Inflammatory macrophage treated with lipopolysaccharide for 4 hours (primary cell): ENCODE measurements at regions not wholly inside any gene's neighbourhood (a gene's known extent, or its start where the extent isn't known, plus 50 kb on each side); places are given as distances from the start of the nearest gene placed in this dataset.

Source experiments
- DNase-seq: peaks from one replicate; pipeline ENCODE4 v3.0.0-alpha.2; 2020

DNA sequence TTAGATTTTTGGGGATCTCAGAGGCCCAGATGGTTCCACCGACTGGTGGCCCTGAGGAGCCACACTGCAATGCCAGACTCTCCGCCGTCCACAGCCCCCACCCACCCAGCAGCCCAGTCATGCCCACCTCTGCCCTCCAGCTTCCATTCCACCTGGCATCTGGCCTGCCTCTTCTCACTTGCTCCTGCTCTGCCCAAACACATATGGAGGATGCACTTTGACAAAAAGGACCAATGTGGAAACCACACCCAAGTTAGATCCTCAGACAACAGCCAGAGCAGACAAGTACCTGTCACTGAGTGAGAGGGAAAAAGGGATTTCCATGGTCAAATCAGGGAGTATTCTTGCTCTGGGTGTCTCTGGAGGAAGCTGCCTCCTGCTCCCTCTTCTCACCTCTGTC, 120.6 kb upstream of the NXT1 start:
- DNase-seq, result no peak

DNA sequence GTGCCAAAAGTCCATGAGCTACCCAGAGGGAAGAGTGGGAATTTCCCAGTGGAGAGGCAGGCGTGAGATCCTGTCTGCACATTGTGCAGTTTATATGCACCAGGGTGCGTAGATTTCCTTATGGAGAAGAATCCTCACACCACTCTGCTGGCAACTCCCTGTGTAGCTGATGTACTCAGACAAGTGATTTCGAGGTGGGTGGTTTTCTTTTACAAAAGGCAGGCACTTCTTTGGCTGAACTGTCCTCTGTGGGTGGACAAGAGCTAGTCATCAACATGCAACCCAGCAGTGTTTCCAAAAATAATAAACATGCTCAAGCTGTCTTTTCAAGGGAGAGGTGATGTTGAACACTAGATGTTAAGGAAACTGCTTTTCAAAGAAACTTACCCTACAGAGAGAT, 121.7 kb upstream of the NXT1 start:
- peak; percentile 79 for DNase-seq

- DNase-seq, result no peak
Measured at GRCh38 chr20:23227976-23228375, 122.6 kb upstream of the NXT1 start.

GRCh38 chr20:23227274-23227673, 123.3 kb upstream of the NXT1 start:
- DNase-seq, result no peak

GRCh38 chr20:23226612-23227265, 123.9 kb upstream of the NXT1 start:
- no peak for DNase-seq

GRCh38 chr20:23225407-23226060, 125.1 kb upstream of the NXT1 start:
- peak; percentile 98 for DNase-seq

DNA sequence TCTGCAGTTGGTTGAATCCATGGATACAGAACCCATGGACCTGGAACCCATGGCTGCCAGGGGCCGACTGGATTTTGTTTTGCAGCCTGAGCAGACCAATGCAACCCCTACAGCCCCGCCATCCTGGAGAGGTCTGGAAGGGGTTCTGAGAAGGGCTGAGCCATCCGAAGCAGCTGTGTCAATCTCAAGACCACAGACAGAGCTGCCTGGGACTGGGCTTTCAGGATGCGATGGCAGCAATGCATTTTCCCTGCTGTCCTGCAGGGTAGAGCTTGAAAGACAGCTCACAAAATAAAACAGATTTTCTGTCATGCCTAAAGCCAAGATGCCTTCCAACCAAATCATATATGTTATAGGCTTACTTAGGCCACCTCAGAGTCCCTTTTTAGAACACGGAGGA, 125.8 kb upstream of the NXT1 start:
- no peak for DNase-seq

DNA sequence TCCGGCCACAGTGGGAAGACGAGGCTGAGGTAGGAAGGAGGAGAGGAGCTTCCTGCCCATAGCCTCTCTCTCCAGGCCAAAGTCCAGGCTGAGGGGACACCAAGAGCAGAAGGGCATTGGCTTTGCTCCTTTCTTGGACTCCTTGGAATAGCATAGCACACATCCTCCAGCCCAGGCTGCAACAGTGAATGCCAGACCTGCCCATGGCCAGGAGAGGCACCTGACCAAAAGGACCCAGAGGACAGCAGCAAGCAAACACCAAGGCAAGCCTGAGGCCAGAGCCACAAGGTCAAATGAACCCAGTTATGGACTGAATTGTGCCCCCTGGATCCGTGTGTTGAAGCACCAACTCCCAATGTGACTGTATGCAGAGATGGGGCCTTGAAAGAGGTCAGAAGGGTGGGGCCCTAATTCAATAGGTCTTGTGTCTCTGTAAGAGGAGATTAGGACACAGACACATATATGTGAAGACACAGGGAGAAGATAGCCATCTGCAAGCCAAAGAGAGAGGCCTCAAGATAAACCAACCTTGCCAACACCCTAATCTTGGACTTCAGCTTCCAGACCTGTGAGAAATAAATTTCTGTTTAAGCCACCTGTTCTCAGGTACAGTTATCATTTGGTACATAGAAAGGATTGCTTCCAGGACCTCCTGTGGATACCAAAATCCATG, 126.5 kb upstream of the NXT1 start:
- no peak for DNase-seq

DNA sequence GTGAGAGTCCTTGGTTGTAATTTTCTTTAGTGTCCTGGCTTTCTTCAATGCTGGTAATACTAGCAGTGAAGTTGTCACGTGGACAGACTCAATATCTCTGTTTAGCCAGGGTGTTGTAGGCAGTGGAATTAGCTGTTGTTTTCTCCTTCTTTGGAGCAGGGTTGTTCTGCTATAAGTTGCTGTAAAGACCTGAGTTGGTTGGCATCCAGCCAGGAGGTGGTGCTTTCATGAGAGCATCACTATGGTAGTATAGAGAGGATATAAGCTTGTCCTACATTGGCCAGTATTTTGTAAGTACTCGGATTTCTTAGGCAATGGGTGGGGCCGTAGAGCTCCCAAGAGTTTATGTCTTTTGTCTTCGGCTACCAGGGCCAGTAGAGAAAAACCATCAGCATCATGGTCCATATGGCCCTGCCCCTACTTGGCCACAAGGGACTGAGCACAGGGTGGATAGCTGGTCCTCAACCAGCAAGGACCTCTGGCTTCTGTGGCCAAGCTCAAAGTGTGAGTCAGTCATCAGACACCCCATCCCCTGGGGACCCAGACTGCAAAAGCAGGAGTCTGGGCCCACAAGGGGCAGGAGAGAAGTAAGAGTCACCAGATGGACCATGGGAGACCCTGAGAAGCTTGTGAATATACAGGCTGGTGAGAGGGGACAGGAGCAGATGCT, 127.9 kb upstream of the NXT1 start:
- no peak for DNase-seq

GRCh38 chr20:23217023-23217422, 130.9 kb upstream of the CD93 start:
- no peak for DNase-seq

GRCh38 chr20:23215344-23215995, 129.3 kb upstream of the CD93 start:
- no peak for DNase-seq

DNA sequence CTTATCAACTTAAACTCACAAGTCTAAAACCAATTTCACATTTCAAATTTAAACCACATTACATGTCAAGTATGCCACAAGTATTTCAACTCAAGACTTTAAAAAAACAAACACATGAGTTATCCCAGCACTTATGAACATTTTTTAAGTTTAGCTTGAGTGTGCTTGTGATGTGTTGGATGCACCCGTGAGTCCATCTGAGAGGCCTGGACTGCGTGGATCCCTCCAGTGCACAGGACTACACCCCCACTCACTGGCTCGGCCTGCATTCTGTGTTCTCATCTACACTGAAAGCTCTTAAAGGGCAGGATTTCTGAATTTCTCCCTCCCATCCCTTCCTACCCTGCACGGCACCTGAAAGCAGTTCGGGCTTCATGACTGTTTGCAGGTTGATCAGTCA, 128.8 kb upstream of the CD93 start:
- no peak for DNase-seq

GRCh38 chr20:23212464-23212995, 126.4 kb upstream of the CD93 start:
- no peak for DNase-seq

- DNase-seq, result no peak
Measured at GRCh38 chr20:23212011-23212410, 125.9 kb upstream of the CD93 start.

- no peak for DNase-seq
Measured at GRCh38 chr20:23211164-23211563, 125.0 kb upstream of the CD93 start.

DNA sequence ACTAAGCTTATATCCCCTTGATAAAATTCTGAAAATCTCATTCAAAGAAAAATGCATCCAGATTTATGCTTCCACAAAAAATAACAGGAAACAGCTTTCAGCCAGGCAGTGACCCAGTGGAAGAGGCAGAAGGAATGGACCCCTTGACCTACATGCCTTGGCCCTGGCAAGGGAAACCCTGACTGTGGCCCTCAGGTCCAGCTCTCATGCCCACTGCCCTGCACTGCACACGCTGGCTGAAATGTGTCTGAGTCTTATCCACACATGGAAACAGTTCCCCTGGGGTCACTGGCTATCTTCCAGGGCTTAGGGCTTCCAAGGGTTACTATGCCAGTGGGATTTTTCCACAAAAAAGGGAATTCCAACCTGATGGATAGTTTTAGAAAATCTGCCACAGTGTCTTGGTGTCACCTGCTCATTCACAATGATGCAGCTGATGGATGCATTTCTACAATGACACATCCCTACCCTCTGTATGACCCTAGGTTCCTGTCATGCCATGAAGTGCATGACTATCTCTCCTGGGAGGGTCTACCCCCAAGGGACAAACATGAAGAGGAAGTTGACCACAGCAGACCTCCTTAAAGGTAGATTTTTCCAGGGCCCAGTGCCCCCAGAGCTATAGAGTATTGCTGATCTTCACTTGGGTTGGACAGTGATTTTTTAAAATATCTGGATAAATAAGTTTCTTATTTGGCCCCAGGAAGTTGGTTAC, 121.9 kb upstream of the CD93 start:
- no peak for DNase-seq

- no peak for DNase-seq
Measured at GRCh38 chr20:23206995-23207394, 120.9 kb upstream of the CD93 start.

- DNase-seq, result no peak
Measured at GRCh38 chr20:23206061-23206460, 119.9 kb upstream of the CD93 start.

GRCh38 chr20:23205611-23206041, 119.5 kb upstream of the CD93 start:
- DNase-seq, result no peak

GRCh38 chr20:23205211-23205610, 119.1 kb upstream of the CD93 start:
- no peak for DNase-seq

- DNase-seq, result no peak
Measured at GRCh38 chr20:23203951-23204730, 118.0 kb upstream of the CD93 start.
